ENCODE measurements at regions not wholly inside any gene's neighbourhood (a gene's known extent, or its start where the extent isn't known, plus 50 kb on each side); places are given as distances from the start of the nearest gene placed in this dataset.

- WGBS (ENCODE audit: extremely low coverage, insufficient read length, low lambda C conversion rate): no CpG with 5 or more reads among the region's 4 CpGs
- no peak overlapping the region for H3K4me3 Mint-ChIP-seq
- H3K4ac ChIP-seq (ENCODE audit: low read depth, low read length): no peak overlapping the region
These were observed 1563.6 kb upstream of the PRMT6 start for GRCh38 chr1:105492921-105493320.

More at GRCh38 chr1:105492921-105493320, 1563.6 kb upstream of the PRMT6 start:
- no peaks in the 10 kb centered on the region for H3K27me3 Mint-ChIP-seq (ENCODE audit: low read depth)
- Histone ChIP-seq H2BK120ac (ENCODE audit: low read depth, low read length, poor library complexity, severe bottlenecking) (no peak overlapping the region), H3K14ac (ENCODE audit: insufficient read depth, low read length) (no peak overlapping the region), H3K23ac (ENCODE audit: insufficient read length, low read depth, low read length) (no peak overlapping the region), H3K27me3 (ENCODE audit: insufficient read depth, low read length) (no peaks in the 10 kb centered on the region), H3K27ac (ENCODE audit: insufficient read length, low read depth, low read length) (no peak overlapping the region), H3K23me2 (ENCODE audit: insufficient read length, low read depth, low read length, poor library complexity, severe bottlenecking) (no peaks in the 10 kb centered on the region), H2BK5ac (ENCODE audit: insufficient read length, low read length) (no peak overlapping the region), H3K4me2 (ENCODE audit: insufficient read depth, insufficient read length, low read length) (no peak overlapping the region), H2BK12ac (ENCODE audit: insufficient read length, low read depth, low read length) (no peak overlapping the region), H4K20me1 (ENCODE audit: control insufficient read depth, insufficient read depth, insufficient read length) (no peaks in the 10 kb centered on the region), H3K56ac (ENCODE audit: insufficient read length, low read depth, low read length) (no peak overlapping the region), H3K79me2 (ENCODE audit: insufficient read depth, low read length) (no peaks in the 10 kb centered on the region), H3T11ph (ENCODE audit: low read length) (no peak overlapping the region), H3K79me1 (ENCODE audit: insufficient read depth, low read depth, low read length, poor library complexity, severe bottlenecking) (no peaks in the 10 kb centered on the region), H4K5ac (ENCODE audit: insufficient read length, low read depth, low read length) (no peak overlapping the region), H2AFZ (ENCODE audit: low read length) (no peak overlapping the region), H2BK20ac (ENCODE audit: low read depth, low read length, poor library complexity, severe bottlenecking) (no peak overlapping the region), H2AK5ac (ENCODE audit: insufficient read length, low read length) (no peak overlapping the region), H3K9ac (ENCODE audit: extremely low read depth, insufficient read length, low read length) (no peak overlapping the region), H4K91ac (ENCODE audit: insufficient read length, low read depth, low read length) (no peak overlapping the region), H3K4me1 (ENCODE audit: insufficient read depth, low read length) (no peaks in the 10 kb centered on the region), H3K18ac (ENCODE audit: insufficient read length, low read depth, low read length) (no peak overlapping the region), H2BK15ac (ENCODE audit: low read depth, low read length) (no peak overlapping the region), H4K8ac (replicated peaks; ENCODE audit: insufficient read length, low read depth, low read length) (no peak overlapping the region), H3K9me3 (ENCODE audit: control insufficient read depth, low read depth, low read length) (no peaks in the 10 kb centered on the region)
- no peak overlapping the region for H3K27ac Mint-ChIP-seq
- no peak for TF ChIP-seq CTCF (conservative IDR thresholded peaks at IDR 0.05)
- peaks cover 0 to 6% (median 4%) of the 10 kb centered on the region in 3 experiments; a peak in 1 of 7 replicates for H3K36me3 Mint-ChIP-seq (ENCODE audit: insufficient read depth in 1 of 3, low read depth in 3 of 3)
- peaks cover 0 to 6% of the 10 kb centered on the region in 2 experiments; a peak in 3 of 5 replicates for H3K9me3 Mint-ChIP-seq
- H3K4me1 Mint-ChIP-seq: no peaks in the 10 kb centered on the region
- DNase-seq: no peak

Data from H9 (cell line).